Kidney glomerular epithelial cell (primary cell): ENCODE measurements at regions not wholly inside any gene's neighbourhood (a gene's known extent, or its start where the extent isn't known, plus 50 kb on each side); places are given as distances from the start of the nearest gene placed in this dataset.

Source experiments
- DNase-seq: peaks from one replicate; lab custom pipeline; 2025; lab: John Stamatoyannopoulos, UW

GRCh38 chr1:112318263-112318662, 77.8 kb upstream of the CTTNBP2NL start:
- DNase-seq: no peak

GRCh38 chr1:112318698-112319370, 77.2 kb upstream of the CTTNBP2NL start:
- no peak for DNase-seq

- DNase-seq: no peak
Measured at GRCh38 chr1:112319371-112320040, 76.5 kb upstream of the CTTNBP2NL start.

GRCh38 chr1:112320058-112320457, 76.0 kb upstream of the CTTNBP2NL start:
- no peak for DNase-seq

- DNase-seq: no peak
Measured at GRCh38 chr1:112322018-112322417, 74.0 kb upstream of the CTTNBP2NL start.

GRCh38 chr1:112322983-112323678, 72.9 kb upstream of the CTTNBP2NL start:
- no peak for DNase-seq

- no peak for DNase-seq
Measured at GRCh38 chr1:112325504-112325903, 70.5 kb upstream of the CTTNBP2NL start.

- DNase-seq: no peak
Measured at GRCh38 chr1:112328600-112328999, 67.4 kb upstream of the CTTNBP2NL start.

- DNase-seq: no peak
Measured at GRCh38 chr1:112332176-112333150, 63.6 kb upstream of the CTTNBP2NL start.

- no peak for DNase-seq
Measured at GRCh38 chr1:112335351-112335750, 60.7 kb upstream of the CTTNBP2NL start.

GRCh38 chr1:112337028-112337531, 58.9 kb upstream of the CTTNBP2NL start:
- DNase-seq: no peak

GRCh38 chr1:112341986-112342385, 54.0 kb upstream of the CTTNBP2NL start:
- DNase-seq: no peak

- DNase-seq: no peak
Measured at GRCh38 chr1:112342558-112342957, 53.5 kb upstream of the CTTNBP2NL start.

GRCh38 chr1:112344754-112345423, 51.1 kb upstream of the CTTNBP2NL start:
- DNase-seq: no peak
